B cell (primary cell): ENCODE measurements at regions not wholly inside any gene's neighbourhood (a gene's known extent, or its start where the extent isn't known, plus 50 kb on each side); places are given as distances from the start of the nearest gene placed in this dataset.

Source experiments
- ATAC-seq: fragments of 200-7000 bp; cut with Tn5 transposase; one replicate; pipeline ENCODE4 v1.10.0; 2021; ENCODE audit warnings: low read depth, mild to moderate bottlenecking, moderate number of reproducible peaks, moderate library complexity
- CTCF ChIA-PET: fragments of 350-600 bp; sonication (Branson Sonifier 250); formaldehyde crosslinking; loops from one replicate; lab custom pipeline; 2021; ENCODE audit warnings: antibody characterized with exemption, inconsistent platforms; lab: Charles Lee
- POLR2A ChIA-PET: fragments of 350-600 bp; sonication (Branson Sonifier 250); formaldehyde crosslinking; loops from one replicate; lab custom pipeline; 2021; ENCODE audit warnings: antibody characterized with exemption; lab: Charles Lee
- DNase-seq: peaks from one replicate; pipeline ENCODE4 v3.0.0; 2013
- H2AFZ ChIP-seq: 2 replicates; pipeline ENCODE4 v1.6.1; 2012; ENCODE audit warnings: mild to moderate bottlenecking, low read depth, low read length; ENCODE audit not compliant: insufficient read depth, poor library complexity, severe bottlenecking
- H3K27ac ChIP-seq, 2 donors: 1 replicate in 1 of 2; 2 replicates in 1 of 2; pipeline ENCODE4 v1.5.1; 2012 to 2013; ENCODE audit warnings: low read length in 2 of 2, mild to moderate bottlenecking in 2 of 2, moderate library complexity in 1 of 2
- H3K27me3 ChIP-seq, 4 experiments: fragments of 200-600 bp in 1 of 4; sonication (generic) in 1 of 4; replicated peaks in 1 of 4; 1 replicate in 2 of 4; 2 replicates in 2 of 4; pipeline versions ENCODE4 v1.6.1 to v1.7.0; 2013 to 2016; ENCODE audit warnings: low read length in 3 of 4, mild to moderate bottlenecking in 2 of 4, mixed read lengths in 1 of 4, moderate library complexity in 1 of 4; ENCODE audit not compliant: insufficient read depth in 4 of 4, control insufficient read depth in 3 of 4; ENCODE audit errors: control extremely low read depth in 1 of 4
- H3K36me3 ChIP-seq, 2 experiments: replicated peaks in 1 of 2; 1 replicate in 1 of 2; 2 replicates in 1 of 2; pipeline versions ENCODE4 v1.6.1 to v1.7.1; 2013; ENCODE audit warnings: low read length in 1 of 2; ENCODE audit not compliant: insufficient read depth in 2 of 2, control insufficient read depth in 1 of 2; ENCODE audit errors: control extremely low read depth in 1 of 2, extremely low read depth in 1 of 2
- H3K4me1 ChIP-seq, 2 donors: fragments of 200-600 bp in 1 of 2; sonication (generic) in 1 of 2; 1 replicate in 1 of 2; 2 replicates in 1 of 2; pipeline versions ENCODE4 v1.5.1 to v1.6.1; 2013 to 2017; ENCODE audit warnings: low read length in 2 of 2; ENCODE audit not compliant: control insufficient read depth in 2 of 2, insufficient read depth in 2 of 2
- H3K4me2 ChIP-seq: replicated peaks from 2 replicates; pipeline ENCODE3; 2012; ENCODE audit warnings: mild to moderate bottlenecking, low read depth, low read length; ENCODE audit not compliant: poor library complexity, severe bottlenecking
- H3K4me3 ChIP-seq, 5 experiments: fragments of 200-600 bp in 1 of 5; sonication (generic) in 1 of 5; 1 replicate in 3 of 5; 2 replicates in 2 of 5; pipeline versions ENCODE4 v1.5.1 to v1.7.0; 2011 to 2016; ENCODE audit warnings: low read length in 4 of 5, mild to moderate bottlenecking in 4 of 5, low read depth in 2 of 5, control low read depth in 1 of 5, moderate library complexity in 1 of 5; ENCODE audit not compliant: insufficient read depth in 1 of 5; ENCODE audit errors: control extremely low read depth in 1 of 5, extremely low read depth in 1 of 5
- H3K79me2 ChIP-seq: fragments of 200-600 bp; sonication (generic); one replicate; pipeline ENCODE4 v1.6.0; 2016; ENCODE audit warnings: low read length; ENCODE audit not compliant: control insufficient read depth, insufficient read depth
- H3K9ac ChIP-seq: fragments of 200-600 bp; sonication (generic); 2 replicates; pipeline ENCODE4 v1.6.1; 2017; ENCODE audit warnings: mild to moderate bottlenecking, low read length, moderate library complexity
- H3K9me3 ChIP-seq, 3 donors: one replicate each; pipeline versions ENCODE4 v1.6.1 to v1.7.1; 2013; ENCODE audit warnings: low read length in 2 of 3; ENCODE audit not compliant: control insufficient read depth in 2 of 3, insufficient read depth in 1 of 3; ENCODE audit errors: control extremely low read depth in 1 of 3
- H4K20me1 ChIP-seq: 2 replicates; pipeline ENCODE4 v1.6.0; 2012; ENCODE audit warnings: mild to moderate bottlenecking, low read length; ENCODE audit not compliant: insufficient read depth, control insufficient read depth, poor library complexity, severe bottlenecking
- H3K27ac Mint-ChIP-seq: one replicate; pipeline ENCODE4 v1.8.0; 2021; ENCODE audit warnings: mixed read lengths
- H3K27me3 Mint-ChIP-seq: one replicate; pipeline ENCODE4 v1.8.0; 2021; ENCODE audit warnings: mixed read lengths
- H3K4me1 Mint-ChIP-seq: one replicate; pipeline ENCODE4 v1.8.0; 2021; ENCODE audit warnings: mixed read lengths
- H3K4me3 Mint-ChIP-seq: one replicate; pipeline ENCODE4 v1.8.0; 2021; ENCODE audit warnings: mixed read lengths
- H3K9me3 Mint-ChIP-seq: one replicate; pipeline ENCODE4 v1.8.0; 2022; ENCODE audit warnings: mixed read lengths; ENCODE audit not compliant: insufficient read depth
- CTCF ChIP-seq: fragments of 200-600 bp; IDR thresholded peaks from one replicate; pipeline ENCODE4 v1.8.0; 2022; ENCODE audit warnings: antibody characterized with exemption, mild to moderate bottlenecking
- EZH2 ChIP-seq: IDR thresholded peaks from 2 replicates; pipeline ENCODE4 v1.6.1; 2012; ENCODE audit warnings: borderline replicate concordance, low read depth, mild to moderate bottlenecking, moderate library complexity, low read length; ENCODE audit not compliant: insufficient read depth, poor library complexity, severe bottlenecking
- WGBS: methylation state at CpG from one replicate; pipeline ENCODE4 v1.1.5; 2013; ENCODE audit warnings: missing lambda C conversion rate; ENCODE audit not compliant: insufficient coverage; 5-methylcytosine and 5-hydroxymethylcytosine counted together
- intact Hi-C: fragments of 100-400 bp; cut with micrococcal nuclease; formaldehyde crosslinking; loops from one replicate; pipeline ENCODE4 v1.10.0; 2022

- TF ChIP-seq EZH2, result no peak
- TF ChIP-seq CTCF, result no peak
- no peaks in the 10 kb centered on the region for H3K79me2 ChIP-seq
- H3K4me3 ChIP-seq, result no peak overlapping the region
- ChIA-PET CTCF (no interaction called here), POLR2A (no interaction called here)
- ATAC-seq (no peak), DNase-seq (no peak)
- intact Hi-C loops, result no loop called here
- H3K9ac ChIP-seq, result no peak overlapping the region
- 88% methylated on average over 2 of the region's 4 CpGs for WGBS
- H3K4me3 Mint-ChIP-seq, result no peak overlapping the region
- no peak overlapping the region for H3K27ac Mint-ChIP-seq
- H3K4me2 ChIP-seq, result no peak overlapping the region
- H3K27me3 ChIP-seq, result no peaks in the 10 kb centered on the region
- no peaks in the 10 kb centered on the region for H3K4me1 ChIP-seq
- H3K9me3 Mint-ChIP-seq, result peaks cover 9% of the 10 kb centered on the region
- H2AFZ ChIP-seq, result no peak overlapping the region
- H4K20me1 ChIP-seq, result no peaks in the 10 kb centered on the region
- no peaks in the 10 kb centered on the region for H3K4me1 Mint-ChIP-seq
- no peaks in the 10 kb centered on the region for H3K9me3 ChIP-seq
- no peaks in the 10 kb centered on the region for H3K36me3 ChIP-seq
- no peak overlapping the region for H3K27ac ChIP-seq
- H3K27me3 Mint-ChIP-seq, result no peaks in the 10 kb centered on the region
These were observed 229.1 kb upstream of the CBLB start for GRCh38 chr3:106097817-106098435.

GRCh38 chr3:106103383-106103782, 234.6 kb upstream of the CBLB start:
- no peak overlapping the region for H3K4me3 ChIP-seq
- Mint-ChIP-seq H3K4me1 (no peaks in the 10 kb centered on the region), H3K4me3 (no peak overlapping the region), H3K27me3 (no peaks in the 10 kb centered on the region), H3K9me3 (peaks cover 9% of the 10 kb centered on the region), H3K27ac (no peak overlapping the region)
- WGBS, result no CpG with 5 or more reads among the region's 2 CpGs
- H3K4me1 ChIP-seq, result no peaks in the 10 kb centered on the region
- no peaks in the 10 kb centered on the region for H3K36me3 ChIP-seq
- H3K4me2 ChIP-seq, result no peak overlapping the region
- CTCF ChIA-PET, result no interaction called here
- ATAC-seq (no peak), DNase-seq (no peak)
- peaks cover 0 to 8% (median 0%) of the 10 kb centered on the region in 3 donors for H3K9me3 ChIP-seq
- no peak overlapping the region for H3K27ac ChIP-seq
- H3K9ac ChIP-seq, result no peak overlapping the region
- no peak overlapping the region for H2AFZ ChIP-seq
- H3K27me3 ChIP-seq, result no peaks in the 10 kb centered on the region
- TF ChIP-seq EZH2 (no peak), CTCF (no peak)
- POLR2A ChIA-PET, result no interaction called here
- H4K20me1 ChIP-seq, result no peaks in the 10 kb centered on the region
- no peaks in the 10 kb centered on the region for H3K79me2 ChIP-seq
- intact Hi-C loops, result no loop called here
